SK-N-SH treated with all-trans-retinoic acid at 6 μM for 48 hours (cell line): ENCODE measurements at regions not wholly inside any gene's neighbourhood (a gene's known extent, or its start where the extent isn't known, plus 50 kb on each side); places are given as distances from the start of the nearest gene placed in this dataset.

Source experiments
- ATAC-seq: fragments of 200-7000 bp; cut with Tn5 transposase; 3 replicates; pipeline ENCODE4 v1.9.1; 2020; ENCODE audit warnings: mild to moderate bottlenecking, moderate library complexity
- ARNTL ChIP-seq: fragments of 450-650 bp; formaldehyde crosslinking; IDR thresholded peaks from 2 replicates; pipeline ENCODE4 v1.5.0; 2020; ENCODE audit warnings: low read depth, mild to moderate bottlenecking, moderate library complexity, borderline replicate concordance
- CREB5 ChIP-seq: fragments of 250-450 bp; sonication (Bioruptor Pico); IDR thresholded peaks from 2 replicates; pipeline ENCODE4 v1.5.1; 2020; ENCODE audit warnings: low read depth, mild to moderate bottlenecking, moderate library complexity
- CSDC2 ChIP-seq: fragments of 250-450 bp; sonication (Bioruptor Pico); IDR thresholded peaks from 2 replicates; pipeline ENCODE4 v1.5.0; 2020; ENCODE audit warnings: mild to moderate bottlenecking, moderate library complexity
- ESRRG ChIP-seq: fragments of 250-450 bp; sonication (Bioruptor Pico); IDR thresholded peaks from 2 replicates; pipeline ENCODE4 v1.6.1; 2021; ENCODE audit warnings: mild to moderate bottlenecking
- GLIS3 ChIP-seq: fragments of 250-450 bp; sonication (Bioruptor Pico); IDR thresholded peaks from 2 replicates; pipeline ENCODE4 v1.5.0; 2020; ENCODE audit warnings: mild to moderate bottlenecking, moderate library complexity
- ISL1 ChIP-seq: fragments of 250-450 bp; sonication (Bioruptor Pico); IDR thresholded peaks from 2 replicates; pipeline ENCODE4 v2.1.2; 2022; ENCODE audit warnings: mild to moderate bottlenecking, moderate library complexity
- OSR1 ChIP-seq: fragments of 250-450 bp; sonication (Bioruptor Pico); IDR thresholded peaks from 2 replicates; pipeline ENCODE4 v1.8.0; 2022; ENCODE audit warnings: moderate library complexity, mild to moderate bottlenecking, inconsistent platforms
- PATZ1 ChIP-seq: fragments of 250-450 bp; sonication (Bioruptor Pico); IDR thresholded peaks from 2 replicates; pipeline ENCODE4 v1.8.0; 2020; ENCODE audit warnings: mild to moderate bottlenecking, moderate library complexity, borderline replicate concordance
- POU6F1 ChIP-seq: fragments of 250-450 bp; sonication (Bioruptor Pico); IDR thresholded peaks from 2 replicates; pipeline ENCODE4 v1.8.0; 2021; ENCODE audit warnings: low read depth, mild to moderate bottlenecking, moderate library complexity, borderline replicate concordance
- PPARA ChIP-seq: fragments of 250-450 bp; sonication (Bioruptor Pico); IDR thresholded peaks from 2 replicates; pipeline ENCODE4 v1.5.0; 2020; ENCODE audit warnings: mild to moderate bottlenecking, borderline replicate concordance
- RARB ChIP-seq: fragments of 250-450 bp; sonication (Bioruptor Pico); IDR thresholded peaks from 2 replicates; pipeline ENCODE4 v1.8.0; 2021; ENCODE audit warnings: mild to moderate bottlenecking, moderate library complexity
- SNAI2 ChIP-seq: fragments of 250-450 bp; sonication (Bioruptor Pico); IDR thresholded peaks from 2 replicates; pipeline ENCODE4 v1.5.0; 2020; ENCODE audit warnings: mild to moderate bottlenecking, moderate library complexity
- TCF4 ChIP-seq: fragments of 250-450 bp; sonication (Bioruptor Pico); IDR thresholded peaks from 2 replicates; pipeline ENCODE4 v1.8.0; 2021; ENCODE audit warnings: mild to moderate bottlenecking, moderate library complexity, borderline replicate concordance
- TOX ChIP-seq: fragments of 250-450 bp; sonication (Bioruptor Pico); IDR thresholded peaks from 2 replicates; pipeline ENCODE4 v1.8.0; 2021; ENCODE audit warnings: mild to moderate bottlenecking, moderate library complexity, borderline replicate concordance
- ZC3H10 ChIP-seq: fragments of 250-450 bp; sonication (Bioruptor Pico); IDR thresholded peaks from 2 replicates; pipeline ENCODE4 v1.5.1; 2021; ENCODE audit warnings: mild to moderate bottlenecking, moderate library complexity
- ZFP30 ChIP-seq: fragments of 450-650 bp; formaldehyde crosslinking; IDR thresholded peaks from 2 replicates; pipeline ENCODE4 v1.5.0; 2022; ENCODE audit warnings: mild to moderate bottlenecking, moderate library complexity
- ZNF565 ChIP-seq: fragments of 450-650 bp; formaldehyde crosslinking; conservative IDR thresholded peaks from 2 replicates; pipeline ENCODE4 v1.5.0; 2020; ENCODE audit warnings: low read depth, mild to moderate bottlenecking, moderate library complexity
- ZNF70 ChIP-seq: fragments of 450-650 bp; formaldehyde crosslinking; IDR thresholded peaks from 2 replicates; pipeline ENCODE4 v1.5.0; 2020; ENCODE audit warnings: mild to moderate bottlenecking, moderate library complexity
- ZNF8 ChIP-seq: fragments of 450-650 bp; formaldehyde crosslinking; IDR thresholded peaks from 2 replicates; pipeline ENCODE4 v1.5.0; 2020; ENCODE audit warnings: mild to moderate bottlenecking, moderate library complexity
- TF ChIP-seq, protein P1 (sequence below): fragments of 250-450 bp; sonication (Bioruptor Pico); IDR thresholded peaks from 2 replicates; pipeline ENCODE4 v1.5.0; 2020; ENCODE audit warnings: mild to moderate bottlenecking, moderate library complexity
- TF ChIP-seq, protein P2 (sequence below): fragments of 250-450 bp; sonication (Bioruptor Pico); IDR thresholded peaks from 2 replicates; pipeline ENCODE4 v1.5.1; 2021; ENCODE audit warnings: mild to moderate bottlenecking, moderate library complexity

GRCh38 chr4:177519481-177520260 is 77.4 kb upstream of the AGA start:
- TF ChIP-seq ZNF8, result no peak
- peak; percentile 69 for TF ChIP-seq ISL1 (CRISPR knock-in tag)
- no peak for TF ChIP-seq ESRRG (CRISPR knock-in tag)
- no peak for TF ChIP-seq GLIS3 (CRISPR knock-in tag)
- TF ChIP-seq PPARA, result no peak
- ATAC-seq, result no peak

- no peak for ATAC-seq
- TF ChIP-seq, protein P1, sequence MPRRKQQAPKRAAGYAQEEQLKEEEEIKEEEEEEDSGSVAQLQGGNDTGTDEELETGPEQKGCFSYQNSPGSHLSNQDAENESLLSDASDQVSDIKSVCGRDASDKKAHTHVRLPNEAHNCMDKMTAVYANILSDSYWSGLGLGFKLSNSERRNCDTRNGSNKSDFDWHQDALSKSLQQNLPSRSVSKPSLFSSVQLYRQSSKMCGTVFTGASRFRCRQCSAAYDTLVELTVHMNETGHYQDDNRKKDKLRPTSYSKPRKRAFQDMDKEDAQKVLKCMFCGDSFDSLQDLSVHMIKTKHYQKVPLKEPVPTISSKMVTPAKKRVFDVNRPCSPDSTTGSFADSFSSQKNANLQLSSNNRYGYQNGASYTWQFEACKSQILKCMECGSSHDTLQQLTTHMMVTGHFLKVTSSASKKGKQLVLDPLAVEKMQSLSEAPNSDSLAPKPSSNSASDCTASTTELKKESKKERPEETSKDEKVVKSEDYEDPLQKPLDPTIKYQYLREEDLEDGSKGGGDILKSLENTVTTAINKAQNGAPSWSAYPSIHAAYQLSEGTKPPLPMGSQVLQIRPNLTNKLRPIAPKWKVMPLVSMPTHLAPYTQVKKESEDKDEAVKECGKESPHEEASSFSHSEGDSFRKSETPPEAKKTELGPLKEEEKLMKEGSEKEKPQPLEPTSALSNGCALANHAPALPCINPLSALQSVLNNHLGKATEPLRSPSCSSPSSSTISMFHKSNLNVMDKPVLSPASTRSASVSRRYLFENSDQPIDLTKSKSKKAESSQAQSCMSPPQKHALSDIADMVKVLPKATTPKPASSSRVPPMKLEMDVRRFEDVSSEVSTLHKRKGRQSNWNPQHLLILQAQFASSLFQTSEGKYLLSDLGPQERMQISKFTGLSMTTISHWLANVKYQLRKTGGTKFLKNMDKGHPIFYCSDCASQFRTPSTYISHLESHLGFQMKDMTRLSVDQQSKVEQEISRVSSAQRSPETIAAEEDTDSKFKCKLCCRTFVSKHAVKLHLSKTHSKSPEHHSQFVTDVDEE (CRISPR knock-in tag), result no peak
- TF ChIP-seq ISL1 (CRISPR knock-in tag) (no peak), PPARA (no peak), RARB (CRISPR knock-in tag) (no peak), POU6F1 (CRISPR knock-in tag) (no peak), ESRRG (CRISPR knock-in tag) (no peak), ZNF565 (no peak), ZC3H10 (CRISPR knock-in tag) (no peak), SNAI2 (CRISPR knock-in tag) (no peak), ARNTL (CRISPR knock-in tag) (no peak), ZFP30 (CRISPR knock-in tag) (no peak), GLIS3 (CRISPR knock-in tag) (no peak), CREB5 (CRISPR knock-in tag) (no peak), CSDC2 (CRISPR knock-in tag) (no peak), ZNF70 (CRISPR knock-in tag) (no peak), PATZ1 (CRISPR knock-in tag) (no peak), TCF4 (CRISPR knock-in tag) (no peak)
Measured at GRCh38 chr4:177528620-177529019, 86.4 kb upstream of the AGA start.

DNA sequence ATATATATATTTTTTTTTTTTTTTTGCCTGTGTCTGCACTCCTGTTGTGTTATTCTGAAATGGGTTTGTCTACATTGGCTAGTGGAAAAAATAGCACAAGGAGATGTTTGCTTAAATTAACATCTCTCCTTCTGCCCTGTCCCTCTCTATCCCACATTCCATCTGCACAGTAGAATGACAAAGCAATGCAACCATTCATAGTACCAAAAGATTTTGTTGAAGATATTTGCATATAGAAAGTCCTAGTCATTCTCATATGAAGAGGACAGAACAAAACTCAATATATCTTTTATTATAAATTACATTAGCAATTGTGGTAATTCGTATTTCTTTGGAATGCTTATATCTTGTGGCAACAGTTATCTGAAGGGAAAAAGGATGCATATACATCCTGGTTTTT is 88.3 kb upstream of the AGA start:
- ATAC-seq, result no peak
- TF ChIP-seq TCF4 (CRISPR knock-in tag), result no peak
- no peak for TF ChIP-seq RARB (CRISPR knock-in tag)
- no peak for TF ChIP-seq PATZ1 (CRISPR knock-in tag)
- TF ChIP-seq ZNF8, result no peak
- TF ChIP-seq TOX, result no peak
- TF ChIP-seq SNAI2 (CRISPR knock-in tag), result no peak
- no peak for TF ChIP-seq OSR1 (CRISPR knock-in tag)
- TF ChIP-seq, protein P1 (CRISPR knock-in tag), result no peak
- TF ChIP-seq ZFP30 (CRISPR knock-in tag), result no peak
- TF ChIP-seq PPARA, result no peak
- no peak for TF ChIP-seq ZNF70 (CRISPR knock-in tag)
- TF ChIP-seq ISL1 (CRISPR knock-in tag), result no peak
- no peak for TF ChIP-seq ARNTL (CRISPR knock-in tag)
- no peak for TF ChIP-seq GLIS3 (CRISPR knock-in tag)
- TF ChIP-seq, protein P2, sequence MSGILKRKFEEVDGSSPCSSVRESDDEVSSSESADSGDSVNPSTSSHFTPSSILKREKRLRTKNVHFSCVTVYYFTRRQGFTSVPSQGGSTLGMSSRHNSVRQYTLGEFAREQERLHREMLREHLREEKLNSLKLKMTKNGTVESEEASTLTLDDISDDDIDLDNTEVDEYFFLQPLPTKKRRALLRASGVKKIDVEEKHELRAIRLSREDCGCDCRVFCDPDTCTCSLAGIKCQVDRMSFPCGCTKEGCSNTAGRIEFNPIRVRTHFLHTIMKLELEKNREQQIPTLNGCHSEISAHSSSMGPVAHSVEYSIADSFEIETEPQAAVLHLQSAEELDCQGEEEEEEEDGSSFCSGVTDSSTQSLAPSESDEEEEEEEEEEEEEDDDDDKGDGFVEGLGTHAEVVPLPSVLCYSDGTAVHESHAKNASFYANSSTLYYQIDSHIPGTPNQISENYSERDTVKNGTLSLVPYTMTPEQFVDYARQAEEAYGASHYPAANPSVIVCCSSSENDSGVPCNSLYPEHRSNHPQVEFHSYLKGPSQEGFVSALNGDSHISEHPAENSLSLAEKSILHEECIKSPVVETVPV (CRISPR knock-in tag), result no peak
